GM10266 (cell line): ENCODE measurements at regions not wholly inside any gene's neighbourhood (a gene's known extent, or its start where the extent isn't known, plus 50 kb on each side); places are given as distances from the start of the nearest gene placed in this dataset.
A peak's percentile ranks its signal among the peaks of the same experiment; 100 is the strongest.
"Not testable (repeated sequence)": the region's sequence is repeated elsewhere in the genome, so short reads cannot be mapped to it uniquely, and the experiment has no call there.

Source experiments
- DNase-seq: peaks from one replicate; pipeline ENCODE4 v3.0.0; 2012; ENCODE audit errors: extremely low spot score
- TF ChIP-seq, protein P1 (sequence below): IDR thresholded peaks from 2 replicates; pipeline ENCODE4 v1.5.1; 2012; ENCODE audit warnings: mild to moderate bottlenecking, low read depth; ENCODE audit not compliant: control insufficient read depth, insufficient read depth; ENCODE audit errors: missing control alignments

DNA sequence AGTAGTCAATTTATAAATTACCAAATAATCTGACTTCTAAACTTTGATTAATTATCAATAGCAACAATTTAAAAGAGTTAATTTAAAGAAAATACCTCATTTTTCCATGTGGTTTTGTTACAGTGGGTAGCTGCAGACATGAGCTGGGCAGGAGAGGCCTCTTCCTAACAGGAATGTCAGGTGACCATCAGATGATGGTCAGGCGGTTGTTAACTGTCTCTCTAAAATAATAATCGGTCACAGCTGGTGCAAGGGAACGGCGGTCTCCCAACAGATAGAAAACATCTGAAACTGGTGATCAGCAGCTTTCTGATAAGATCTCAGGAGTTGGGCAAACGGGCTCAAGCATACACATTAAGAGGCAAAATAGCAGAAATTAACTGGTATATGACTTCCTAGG lies 342.7 kb upstream of the CYLC2 start:
- TF ChIP-seq, protein P1, sequence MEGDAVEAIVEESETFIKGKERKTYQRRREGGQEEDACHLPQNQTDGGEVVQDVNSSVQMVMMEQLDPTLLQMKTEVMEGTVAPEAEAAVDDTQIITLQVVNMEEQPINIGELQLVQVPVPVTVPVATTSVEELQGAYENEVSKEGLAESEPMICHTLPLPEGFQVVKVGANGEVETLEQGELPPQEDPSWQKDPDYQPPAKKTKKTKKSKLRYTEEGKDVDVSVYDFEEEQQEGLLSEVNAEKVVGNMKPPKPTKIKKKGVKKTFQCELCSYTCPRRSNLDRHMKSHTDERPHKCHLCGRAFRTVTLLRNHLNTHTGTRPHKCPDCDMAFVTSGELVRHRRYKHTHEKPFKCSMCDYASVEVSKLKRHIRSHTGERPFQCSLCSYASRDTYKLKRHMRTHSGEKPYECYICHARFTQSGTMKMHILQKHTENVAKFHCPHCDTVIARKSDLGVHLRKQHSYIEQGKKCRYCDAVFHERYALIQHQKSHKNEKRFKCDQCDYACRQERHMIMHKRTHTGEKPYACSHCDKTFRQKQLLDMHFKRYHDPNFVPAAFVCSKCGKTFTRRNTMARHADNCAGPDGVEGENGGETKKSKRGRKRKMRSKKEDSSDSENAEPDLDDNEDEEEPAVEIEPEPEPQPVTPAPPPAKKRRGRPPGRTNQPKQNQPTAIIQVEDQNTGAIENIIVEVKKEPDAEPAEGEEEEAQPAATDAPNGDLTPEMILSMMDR: no peak
- no peak for DNase-seq

DNA sequence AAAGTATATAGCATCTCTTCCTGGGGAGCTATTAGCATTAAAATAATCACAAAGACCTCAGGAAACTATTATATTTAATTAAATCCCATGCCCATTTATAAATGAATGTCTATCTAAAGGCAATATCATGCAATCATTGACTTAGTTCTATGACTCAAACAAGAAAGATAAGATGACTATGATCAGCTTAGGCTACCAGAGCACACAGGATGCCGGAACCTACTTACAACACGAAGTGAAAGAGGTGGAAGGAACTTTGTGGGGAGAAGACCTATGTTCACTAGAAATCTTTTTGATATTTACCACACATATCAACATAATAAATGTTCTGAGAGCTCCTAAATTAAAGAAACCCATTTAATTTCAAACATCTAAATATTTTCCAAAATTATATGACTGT lies 344.2 kb upstream of the CYLC2 start:
- TF ChIP-seq, protein P1: no peak

DNA sequence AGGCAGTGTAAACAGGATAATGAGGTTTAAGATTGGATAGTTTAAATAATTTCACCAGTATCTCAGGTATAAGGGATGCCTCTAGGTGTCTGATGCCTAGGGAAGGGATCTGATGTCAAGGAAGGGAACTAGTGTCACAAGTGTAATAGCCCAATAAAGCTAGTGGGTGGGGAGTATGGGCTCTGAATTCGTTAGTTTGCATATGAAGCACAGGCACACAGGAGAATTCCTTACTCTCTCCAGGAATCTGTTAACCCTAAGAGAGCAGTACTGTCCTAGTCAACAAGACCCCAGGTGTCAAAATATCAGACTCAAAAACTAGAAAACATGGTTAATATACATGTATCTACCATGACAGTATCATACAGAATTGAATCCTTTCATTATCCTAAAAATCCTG lies 352.5 kb upstream of the CYLC2 start:
- DNase-seq: no peak
- TF ChIP-seq, protein P1: no peak

More for the DNA sequence above, 344.2 kb upstream of the CYLC2 start:
- no peak for DNase-seq

DNA sequence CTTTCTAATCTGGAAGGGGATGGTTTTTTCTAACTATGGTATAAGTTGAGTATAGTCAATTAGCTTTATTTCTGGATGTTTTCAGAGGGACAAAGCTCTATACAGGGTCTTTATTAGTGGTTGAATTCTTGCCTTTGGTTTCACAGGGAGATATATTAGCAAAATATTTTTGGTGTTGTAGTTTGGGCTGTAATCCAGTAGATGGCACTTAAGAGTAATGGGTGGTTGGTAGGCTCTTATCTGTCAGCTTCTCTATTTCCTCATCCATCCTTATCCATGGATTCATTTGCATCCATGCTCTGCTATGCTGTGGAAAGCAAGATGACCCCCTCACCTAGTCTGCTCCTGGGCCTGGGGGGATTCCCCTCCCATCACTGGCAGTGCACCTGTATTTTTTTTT lies 363.6 kb upstream of the CYLC2 start:
- no peak for DNase-seq

DNA sequence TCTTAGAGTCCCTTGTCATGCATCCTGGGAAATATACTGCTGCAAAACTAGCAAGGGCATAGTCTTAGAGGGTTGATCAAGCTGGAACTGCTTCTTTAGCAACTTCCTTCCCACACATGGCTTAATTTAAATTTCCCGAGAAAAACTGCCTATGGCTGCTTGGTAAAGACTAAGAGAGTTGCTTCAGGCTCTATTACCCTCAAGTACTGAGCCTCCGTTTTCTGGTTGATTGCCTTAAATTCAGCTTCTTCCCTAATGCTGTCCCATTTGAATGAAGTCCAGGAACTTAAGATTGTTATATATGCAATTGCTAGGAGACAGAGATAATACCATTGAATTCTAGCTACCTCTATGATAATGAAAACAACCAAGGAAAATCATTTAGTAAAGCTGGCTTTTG lies 385.7 kb upstream of the CYLC2 start:
- no peak for DNase-seq
- TF ChIP-seq, protein P1: no peak

More for the DNA sequence above, 363.6 kb upstream of the CYLC2 start:
- TF ChIP-seq, protein P1: peak; percentile 41

DNA sequence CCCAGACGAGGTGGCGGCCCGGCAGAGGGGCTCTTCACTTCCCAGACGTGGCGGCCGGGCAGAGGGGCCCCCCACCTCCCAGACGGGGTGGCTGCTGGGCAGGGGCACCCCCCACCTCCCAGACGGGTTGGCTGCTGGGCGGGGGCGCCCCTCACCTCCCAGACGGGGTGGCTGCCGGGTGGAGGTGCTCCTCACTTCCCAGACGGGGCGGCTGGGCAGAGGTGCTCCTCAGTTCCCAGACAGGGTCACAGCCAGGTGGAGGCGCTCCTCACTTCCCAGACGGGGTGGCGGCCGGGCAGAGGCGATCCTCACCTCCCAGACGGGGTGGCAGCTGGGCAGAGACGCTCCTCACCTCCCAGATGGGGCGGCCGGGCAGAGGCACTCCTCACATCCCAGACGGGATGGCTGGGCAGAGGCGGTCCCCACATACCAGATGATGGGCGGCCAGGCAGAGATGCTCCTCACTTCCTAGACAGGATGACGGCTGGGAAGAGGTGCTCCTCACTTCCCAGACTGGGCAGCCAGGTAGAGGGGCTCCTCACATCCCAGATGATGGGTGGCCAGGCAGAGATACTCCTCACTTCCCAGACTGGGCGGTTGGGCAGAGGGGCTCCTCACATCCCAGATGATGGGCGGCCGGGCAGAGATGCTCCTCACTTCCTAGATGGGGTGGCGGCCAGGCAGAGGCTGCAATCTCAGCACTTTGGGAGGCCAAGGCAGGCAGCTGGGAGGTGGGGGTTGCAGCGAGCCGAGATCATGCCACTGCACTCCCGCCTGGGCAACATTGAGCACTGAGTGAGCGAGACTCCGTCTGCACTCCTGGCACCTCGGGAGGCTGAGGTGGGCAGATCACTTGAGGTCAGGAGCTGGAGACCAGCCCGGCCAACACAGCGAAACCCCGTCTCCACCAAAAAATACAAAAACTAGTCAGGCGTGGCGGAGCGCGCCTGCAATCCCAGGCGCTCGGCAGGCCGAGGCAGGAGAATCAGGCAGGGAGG lies 391.6 kb upstream of the CYLC2 start:
- DNase-seq: not testable (repeated sequence)

DNA sequence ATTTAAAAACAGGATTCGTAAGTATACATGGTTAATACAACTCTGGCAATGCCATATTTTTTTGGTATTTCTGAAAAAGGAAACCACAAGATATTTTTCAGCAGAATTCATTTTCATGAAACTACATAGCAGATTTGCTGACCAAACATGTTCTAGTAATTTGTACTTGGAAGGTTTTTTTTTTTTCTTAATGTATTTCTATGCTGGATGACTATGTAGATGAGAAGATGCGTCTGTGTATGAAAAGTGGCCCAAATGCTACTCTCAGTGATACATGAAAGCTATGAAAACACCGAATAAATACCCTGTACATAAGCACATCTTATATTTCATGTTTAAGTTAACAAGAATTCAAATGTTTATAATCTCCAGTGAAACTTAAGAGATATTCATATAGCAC lies 400.9 kb upstream of the CYLC2 start:
- DNase-seq: no peak
- TF ChIP-seq, protein P1: no peak

DNA sequence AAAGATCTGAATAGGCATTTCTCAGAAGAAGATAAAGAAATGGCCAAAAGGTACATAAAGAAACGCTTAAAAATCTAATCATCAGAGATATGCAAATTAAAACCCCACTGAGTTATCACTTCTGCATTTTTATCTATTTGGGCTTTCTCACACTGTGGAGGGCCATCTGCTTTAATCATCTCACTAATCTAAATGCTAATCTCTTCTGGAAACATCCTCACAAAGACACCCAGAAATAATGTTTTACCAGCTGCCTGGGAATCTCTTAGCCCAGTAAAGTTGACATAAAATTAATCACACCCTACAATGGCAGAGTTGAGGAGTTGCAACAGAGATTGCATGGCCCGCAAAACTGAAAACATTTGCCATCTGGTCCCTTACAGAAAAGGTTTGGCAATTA lies 407.9 kb upstream of the CYLC2 start:
- no peak for DNase-seq
- TF ChIP-seq, protein P1: no peak
